ENCODE measurements at regions not wholly inside any gene's neighbourhood (a gene's known extent, or its start where the extent isn't known, plus 50 kb on each side); places are given as distances from the start of the nearest gene placed in this dataset.

- Histone ChIP-seq H3K27ac (no peak overlapping the region), H3K4me3 (no peak overlapping the region), H3K79me2 (ENCODE audit: low read depth) (no peaks in the 10 kb centered on the region), H3K36me3 (no peaks in the 10 kb centered on the region), H3K9me3 (ENCODE audit: low read depth) (no peaks in the 10 kb centered on the region), H2AFZ (replicated peaks) (no peak overlapping the region), H3K4me1 (no peaks in the 10 kb centered on the region), H4K20me1 (ENCODE audit: low read depth) (no peaks in the 10 kb centered on the region), H3K27me3 (no peaks in the 10 kb centered on the region), H3F3A (ENCODE audit: low read depth) (no peaks in the 10 kb centered on the region), H3K4me2 (no peak overlapping the region), H3K9ac (no peak overlapping the region)
- no peaks in the 10 kb centered on the region for H3K36me3 Mint-ChIP-seq
- no peak overlapping the region for H3K27ac Mint-ChIP-seq
- no peak for DNase-seq (ENCODE audit: low spot score)
- H3K4me1 Mint-ChIP-seq: no peaks in the 10 kb centered on the region
- no peaks in the 10 kb centered on the region for H3K9me3 Mint-ChIP-seq
- no peak for TF ChIP-seq EZH2 (IDR thresholded peaks at IDR 0.05)
- TF ChIP-seq EZH2phosphoT487 (IDR thresholded peaks at IDR 0.05): no peak
- no peak for TF ChIP-seq CTCF (IDR thresholded peaks at IDR 0.05)
- no peak overlapping the region for H3K4me3 Mint-ChIP-seq
- H3K27me3 Mint-ChIP-seq (ENCODE audit: insufficient read depth, low read depth): no peaks in the 10 kb centered on the region
Observed at GRCh38 chr12:42648061-42648460, 58.5 kb upstream of the PRICKLE1 start.

- H3K4me1 Mint-ChIP-seq: peaks cover 5% of the 10 kb centered on the region
- Histone ChIP-seq H2AFZ (replicated peaks) (no peak overlapping the region), H3K4me3 (no peak overlapping the region), H3K9ac (no peak overlapping the region), H3K27me3 (no peaks in the 10 kb centered on the region), H3K4me2 (no peak overlapping the region), H3K9me3 (ENCODE audit: low read depth) (no peaks in the 10 kb centered on the region), H4K20me1 (ENCODE audit: low read depth) (no peaks in the 10 kb centered on the region), H3K4me1 (peaks cover 9% of the 10 kb centered on the region), H3F3A (ENCODE audit: low read depth) (no peaks in the 10 kb centered on the region), H3K36me3 (no peaks in the 10 kb centered on the region), H3K27ac (no peak overlapping the region), H3K79me2 (ENCODE audit: low read depth) (no peaks in the 10 kb centered on the region)
- H3K27ac Mint-ChIP-seq: no peak overlapping the region
- DNase-seq (ENCODE audit: low spot score): no peak
- no peaks in the 10 kb centered on the region for H3K27me3 Mint-ChIP-seq (ENCODE audit: insufficient read depth, low read depth)
- no peak overlapping the region for H3K4me3 Mint-ChIP-seq
- TF ChIP-seq EZH2 (IDR thresholded peaks at IDR 0.05): no peak
- no peaks in the 10 kb centered on the region for H3K9me3 Mint-ChIP-seq
- no peaks in the 10 kb centered on the region for H3K36me3 Mint-ChIP-seq
Observed at GRCh38 chr12:42643881-42644579, 54.5 kb upstream of the PRICKLE1 start.

- Histone ChIP-seq H4K20me1 (ENCODE audit: low read depth) (no peaks in the 10 kb centered on the region), H3K4me3 (no peak overlapping the region), H3K9me3 (ENCODE audit: low read depth) (no peaks in the 10 kb centered on the region), H3K36me3 (no peaks in the 10 kb centered on the region), H3K79me2 (ENCODE audit: low read depth) (no peaks in the 10 kb centered on the region), H3K27me3 (no peaks in the 10 kb centered on the region), H3K27ac (no peak overlapping the region), H2AFZ (replicated peaks) (no peak overlapping the region), H3K4me2 (no peak overlapping the region), H3F3A (ENCODE audit: low read depth) (no peaks in the 10 kb centered on the region), H3K9ac (no peak overlapping the region), H3K4me1 (peaks cover 9% of the 10 kb centered on the region)
- Mint-ChIP-seq H3K27me3 (ENCODE audit: insufficient read depth, low read depth) (no peaks in the 10 kb centered on the region), H3K27ac (no peak overlapping the region), H3K4me3 (no peak overlapping the region), H3K36me3 (no peaks in the 10 kb centered on the region), H3K9me3 (no peaks in the 10 kb centered on the region), H3K4me1 (peaks cover 5% of the 10 kb centered on the region)
- TF ChIP-seq EZH2phosphoT487 (IDR thresholded peaks at IDR 0.05): no peak
- TF ChIP-seq EZH2 (IDR thresholded peaks at IDR 0.05): no peak
- TF ChIP-seq CTCF (IDR thresholded peaks at IDR 0.05): no peak
- no peak for DNase-seq (ENCODE audit: low spot score)
Observed at GRCh38 chr12:42641221-42641885, 51.8 kb upstream of the PRICKLE1 start.

GRCh38 chr12:42640391-42640790 lies 50.8 kb upstream of the PRICKLE1 start:
- no peaks in the 10 kb centered on the region for H3K36me3 ChIP-seq
- no peak for DNase-seq (ENCODE audit: low spot score)
- peaks cover 9% of the 10 kb centered on the region for H3K4me1 ChIP-seq
- H3F3A ChIP-seq (ENCODE audit: low read depth): no peaks in the 10 kb centered on the region
- no peak overlapping the region for H3K27ac Mint-ChIP-seq
- H3K27ac ChIP-seq: no peak overlapping the region
- no peaks in the 10 kb centered on the region for H4K20me1 ChIP-seq (ENCODE audit: low read depth)
- H3K9ac ChIP-seq: no peak overlapping the region
- H2AFZ ChIP-seq (replicated peaks): peak overlapping the region; percentile 45
- no peaks in the 10 kb centered on the region for H3K27me3 ChIP-seq
- no peak overlapping the region for H3K4me3 Mint-ChIP-seq
- no peaks in the 10 kb centered on the region for H3K27me3 Mint-ChIP-seq (ENCODE audit: insufficient read depth, low read depth)
- no peaks in the 10 kb centered on the region for H3K9me3 Mint-ChIP-seq
- no peak overlapping the region for H3K4me2 ChIP-seq
- H3K36me3 Mint-ChIP-seq: no peaks in the 10 kb centered on the region
- no peaks in the 10 kb centered on the region for H3K79me2 ChIP-seq (ENCODE audit: low read depth)
- H3K4me1 Mint-ChIP-seq: peaks cover 5% of the 10 kb centered on the region
- no peaks in the 10 kb centered on the region for H3K9me3 ChIP-seq (ENCODE audit: low read depth)
- no peak overlapping the region for H3K4me3 ChIP-seq
- TF ChIP-seq CTCF (IDR thresholded peaks at IDR 0.05) (no peak), EZH2phosphoT487 (IDR thresholded peaks at IDR 0.05) (no peak), EZH2 (IDR thresholded peaks at IDR 0.05) (no peak)
